Colonic mucosa (tissue), 4 donors: ENCODE measurements at regions not wholly inside any gene's neighbourhood (a gene's known extent, or its start where the extent isn't known, plus 50 kb on each side); places are given as distances from the start of the nearest gene placed in this dataset.

Source experiments
- DNase-seq: peaks from one replicate; pipeline ENCODE4 v3.0.0-alpha.2; 2020
- H3K27ac ChIP-seq: fragments of 200-600 bp; one replicate; pipeline ENCODE4 v1.8.0; 2021
- H3K27me3 ChIP-seq: fragments of 200-600 bp; one replicate; pipeline ENCODE4 v1.8.0; 2021
- H3K36me3 ChIP-seq: fragments of 200-600 bp; one replicate; pipeline ENCODE4 v1.8.0; 2021
- H3K4me1 ChIP-seq: fragments of 200-600 bp; one replicate; pipeline ENCODE4 v1.8.0; 2021; ENCODE audit warnings: mild to moderate bottlenecking
- H3K4me3 ChIP-seq: fragments of 200-600 bp; one replicate; pipeline ENCODE4 v1.8.0; 2021
- H3K9ac ChIP-seq, 2 donors: one replicate each; pipeline ENCODE4 v1.7.0; 2013; ENCODE audit warnings: control low read depth in 2 of 2, low read depth in 2 of 2, low read length in 2 of 2
- H3K9me3 ChIP-seq: fragments of 200-600 bp; one replicate; pipeline ENCODE4 v1.8.0; 2021
- CTCF ChIP-seq: fragments of 200-600 bp; IDR thresholded peaks from one replicate; pipeline ENCODE4 v1.8.0; 2022; ENCODE audit warnings: antibody characterized with exemption, mild to moderate bottlenecking
- intact Hi-C: fragments of 100-400 bp; cut with DNase I; formaldehyde crosslinking; loops from one replicate; pipeline ENCODE4 v1.14.1; 2022
- donor health status: healthy.
- donor health status: DM: no; HTN: no; CAD: no.
- donor health status: DM: no; HTN: no; CAD: no.

DNA sequence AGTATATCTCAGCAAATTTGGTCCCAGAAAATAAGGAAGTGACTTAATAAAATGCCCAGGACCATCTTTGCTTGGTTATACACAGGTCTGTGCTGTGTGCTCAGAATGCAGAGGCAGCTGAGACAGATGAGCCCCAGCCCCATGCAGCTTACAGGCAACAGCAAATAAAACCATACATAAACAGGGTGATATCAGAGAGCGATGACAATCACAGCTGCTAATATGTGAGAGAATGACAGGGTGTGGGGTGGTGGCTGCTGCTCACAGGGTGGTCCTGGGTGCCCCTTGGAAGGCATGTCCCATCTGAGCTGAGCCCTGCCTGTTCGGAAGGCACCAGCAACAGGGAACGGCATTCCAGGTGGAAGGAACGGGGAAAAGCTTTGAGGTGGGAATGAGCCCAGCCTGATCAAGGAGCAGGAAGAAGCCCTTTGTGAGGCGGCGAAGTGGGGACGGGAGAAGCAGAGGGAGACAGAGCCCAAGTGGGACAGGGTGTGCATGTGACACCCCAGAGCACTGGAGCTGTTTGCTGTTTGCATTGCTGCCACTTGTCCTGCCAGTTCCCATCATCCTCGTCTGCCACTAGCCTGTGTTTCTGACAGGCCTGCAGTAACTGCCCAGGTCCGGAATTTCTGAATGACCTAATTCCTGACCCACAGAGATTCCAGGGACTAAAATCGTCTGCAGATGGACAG lies 150.5 kb downstream of the KATNIP start:
- no peaks in the 10 kb centered on the region for H3K4me1 ChIP-seq
- no peak overlapping the region for H3K27ac ChIP-seq
- no peaks in the 10 kb centered on the region for H3K27me3 ChIP-seq
- H3K9ac ChIP-seq = no peak overlapping the region
- intact Hi-C loops = no loop called here
- H3K36me3 ChIP-seq = no peaks in the 10 kb centered on the region
- no peaks in the 10 kb centered on the region for H3K9me3 ChIP-seq
- TF ChIP-seq CTCF = no peak
- H3K4me3 ChIP-seq = no peak overlapping the region
- no peak for DNase-seq

- intact Hi-C loops = no loop called here
- Histone ChIP-seq H3K4me3 (no peak overlapping the region), H3K27me3 (no peaks in the 10 kb centered on the region), H3K9me3 (no peaks in the 10 kb centered on the region), H3K4me1 (no peaks in the 10 kb centered on the region), H3K36me3 (no peaks in the 10 kb centered on the region), H3K9ac (no peak overlapping the region), H3K27ac (no peak overlapping the region)
- no peak for DNase-seq
- TF ChIP-seq CTCF = no peak
Measured at GRCh38 chr16:27701381-27701780, 151.4 kb downstream of the KATNIP start.

- intact Hi-C loops = no loop called here
- Histone ChIP-seq H3K4me1 (no peaks in the 10 kb centered on the region), H3K9ac (no peak overlapping the region), H3K36me3 (no peaks in the 10 kb centered on the region), H3K27me3 (no peaks in the 10 kb centered on the region), H3K9me3 (no peaks in the 10 kb centered on the region), H3K27ac (no peak overlapping the region), H3K4me3 (no peak overlapping the region)
- TF ChIP-seq CTCF = no peak
- no peak for DNase-seq
Measured at GRCh38 chr16:27703121-27703520, 153.2 kb downstream of the KATNIP start.

GRCh38 chr16:27703545-27703944 lies 153.6 kb downstream of the KATNIP start:
- H3K4me3 ChIP-seq = no peak overlapping the region
- no peak for DNase-seq
- intact Hi-C loops = no loop called here
- H3K4me1 ChIP-seq = no peaks in the 10 kb centered on the region
- H3K9me3 ChIP-seq = no peaks in the 10 kb centered on the region
- H3K27ac ChIP-seq = no peak overlapping the region
- TF ChIP-seq CTCF = no peak
- H3K9ac ChIP-seq = no peak overlapping the region
- H3K27me3 ChIP-seq = no peaks in the 10 kb centered on the region
- no peaks in the 10 kb centered on the region for H3K36me3 ChIP-seq

GRCh38 chr16:27704252-27704651 lies 154.3 kb downstream of the KATNIP start:
- no peaks in the 10 kb centered on the region for H3K36me3 ChIP-seq
- DNase-seq = no peak
- H3K4me1 ChIP-seq = no peaks in the 10 kb centered on the region
- H3K27me3 ChIP-seq = no peaks in the 10 kb centered on the region
- intact Hi-C loops = no loop called here
- no peak overlapping the region for H3K9ac ChIP-seq
- H3K9me3 ChIP-seq = no peaks in the 10 kb centered on the region
- no peak overlapping the region for H3K27ac ChIP-seq
- no peak for TF ChIP-seq CTCF
- H3K4me3 ChIP-seq = no peak overlapping the region
